PC-3 (cell line): ENCODE measurements at regions not wholly inside any gene's neighbourhood (a gene's known extent, or its start where the extent isn't known, plus 50 kb on each side); places are given as distances from the start of the nearest gene placed in this dataset.

ENCODE experiments used
- ATAC-seq: fragments of 200-7000 bp; cut with Tn5 transposase; 2 replicates; pipeline ENCODE4 v1.9.1; 2020; ENCODE audit warnings: mild to moderate bottlenecking, moderate library complexity
- BruUV-seq: library from RNA; stranded (reverse); fragments of 400-500 nt; replicated peaks from 2 replicates; lab custom pipeline; 2021; lab: Mats Ljungman, UMichigan
- CTCF ChIA-PET: fragments of 300-600 bp; sonication (Branson Sonifier 250); formaldehyde crosslinking; loops from one replicate; lab custom pipeline; 2022; ENCODE audit warnings: antibody characterized with exemption; lab: Charles Lee
- POLR2A ChIA-PET: fragments of 300-600 bp; sonication (Branson Sonifier 250); formaldehyde crosslinking; loops from one replicate; lab custom pipeline; 2022; ENCODE audit warnings: antibody characterized with exemption; ENCODE audit not compliant: unreplicated experiment; lab: Charles Lee
- DNase-seq: peaks from one replicate; pipeline ENCODE4 v3.0.0-alpha.2; 2015
- H2AFZ ChIP-seq: fragments of 300-600 bp; sonication (generic); 2 replicates; pipeline ENCODE4 v1.6.0; 2016; ENCODE audit warnings: antibody characterized with exemption, low read length
- H3F3A ChIP-seq: fragments of 300-600 bp; sonication (generic); one replicate; pipeline ENCODE4 v1.6.0; 2017; ENCODE audit warnings: antibody characterized with exemption, low read length, control low read depth, mild to moderate bottlenecking; ENCODE audit not compliant: unreplicated experiment
- H3K27ac ChIP-seq: fragments of 300-600 bp; sonication (generic); 2 replicates; pipeline ENCODE4 v1.5.1; 2016; ENCODE audit warnings: mild to moderate bottlenecking, low read length
- H3K27me3 ChIP-seq: fragments of 300-600 bp; sonication (generic); 2 replicates; pipeline ENCODE4 v1.6.1; 2016; ENCODE audit warnings: low read length, mixed read lengths
- H3K36me3 ChIP-seq: fragments of 300-600 bp; sonication (generic); 2 replicates; pipeline ENCODE4 v1.6.1; 2016; ENCODE audit warnings: low read depth, mixed run types, low read length, mixed read lengths
- H3K4me1 ChIP-seq: fragments of 300-600 bp; sonication (generic); 2 replicates; pipeline ENCODE4 v1.5.1; 2016; ENCODE audit warnings: low read length; ENCODE audit not compliant: insufficient read depth
- H3K4me2 ChIP-seq: fragments of 300-600 bp; sonication (generic); 2 replicates; pipeline ENCODE4 v1.6.0; 2016; ENCODE audit warnings: low read length
- H3K4me3 ChIP-seq: fragments of 300-600 bp; sonication (generic); 2 replicates; pipeline ENCODE4 v1.5.1; 2016; ENCODE audit warnings: mild to moderate bottlenecking, low read length, mixed read lengths
- H3K79me2 ChIP-seq: fragments of 300-600 bp; sonication (generic); 2 replicates; pipeline ENCODE4 v1.6.1; 2017; ENCODE audit warnings: low read length, mixed read lengths
- H3K9ac ChIP-seq: fragments of 300-600 bp; sonication (generic); 2 replicates; pipeline ENCODE4 v1.6.0; 2016; ENCODE audit warnings: mild to moderate bottlenecking, low read length
- H3K9me2 ChIP-seq: fragments of 300-600 bp; sonication (generic); replicated peaks from 2 replicates; pipeline ENCODE4 v1.6.1; 2016; ENCODE audit warnings: mixed run types, low read length, mixed read lengths
- H3K9me3 ChIP-seq: fragments of 300-600 bp; sonication (generic); 2 replicates; pipeline ENCODE4 v1.6.1; 2016; ENCODE audit warnings: low read length, mixed read lengths
- H4K20me1 ChIP-seq: fragments of 300-600 bp; sonication (generic); 2 replicates; pipeline ENCODE4 v1.6.1; 2016; ENCODE audit warnings: low read length, mixed read lengths
- EZH2 ChIP-seq: fragments of 300-600 bp; sonication (generic); IDR thresholded peaks from one replicate; pipeline ENCODE4 v1.6.1; 2017; ENCODE audit warnings: antibody characterized with exemption, mild to moderate bottlenecking, low read length; ENCODE audit not compliant: unreplicated experiment
- EZH2phosphoT487 ChIP-seq: fragments of 300-600 bp; sonication (generic); IDR thresholded peaks from 2 replicates; pipeline ENCODE4 v1.6.1; 2018; ENCODE audit warnings: mild to moderate bottlenecking, antibody characterized with exemption, low read length, borderline replicate concordance
- intact Hi-C: fragments of 100-400 bp; cut with micrococcal nuclease; formaldehyde crosslinking; loops from 2 replicates; pipeline ENCODE4 v1.9.0; 2023
- TF ChIP-seq, protein P1 (sequence below): fragments of 300-600 bp; sonication (generic); conservative IDR thresholded peaks from 2 replicates; pipeline ENCODE4 v1.5.1; 2017; ENCODE audit warnings: antibody characterized with exemption, low read depth, mild to moderate bottlenecking, low read length

DNA sequence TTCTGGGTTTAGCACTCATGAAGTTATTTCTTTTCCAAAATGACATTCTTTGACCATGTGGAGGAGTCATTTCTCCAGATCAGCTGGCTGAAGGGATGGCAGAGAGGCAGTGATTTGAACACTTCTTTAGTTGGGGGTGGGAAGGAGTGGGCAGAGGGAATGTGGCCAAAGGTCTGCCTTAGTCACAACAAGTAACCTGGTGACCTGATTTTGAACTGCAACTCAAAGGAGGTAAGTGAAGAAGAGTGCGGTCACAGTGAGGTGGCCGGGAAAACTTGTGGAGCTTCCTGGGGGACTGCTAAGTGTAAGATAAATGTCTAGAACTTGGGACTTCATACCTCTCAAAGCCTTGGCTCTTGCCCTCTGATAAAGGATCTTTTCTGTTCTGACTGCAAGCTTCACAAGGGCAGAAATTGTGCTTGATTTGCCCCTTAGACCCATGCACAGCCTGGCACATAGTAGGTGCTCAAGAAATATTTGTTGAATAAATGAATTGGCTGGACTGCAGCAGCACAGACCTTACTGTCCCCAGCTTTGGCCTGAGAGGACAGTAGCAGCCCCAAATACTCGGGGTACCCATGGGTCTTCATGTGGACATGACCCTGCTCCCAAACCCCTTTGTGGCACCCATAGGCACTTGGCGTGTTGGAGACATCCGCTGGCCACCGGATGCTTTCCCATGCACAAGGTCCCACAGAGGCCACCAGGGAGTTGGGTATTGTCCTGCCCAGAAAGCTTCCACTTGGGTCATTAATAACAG, 99.0 kb upstream of the ALX4 start:
- POLR2A ChIA-PET, result no interaction called here
- intact Hi-C loops, result no loop called here
- ATAC-seq (no peak), DNase-seq (no peak)
- no TSS peak for BruUV-seq
- Histone ChIP-seq H3K36me3 (no peaks in the 10 kb centered on the region), H3K9ac (no peak overlapping the region), H3K9me3 (no peaks in the 10 kb centered on the region), H3K79me2 (no peaks in the 10 kb centered on the region), H3K9me2 (no peaks in the 10 kb centered on the region), H4K20me1 (no peaks in the 10 kb centered on the region), H3K4me1 (no peaks in the 10 kb centered on the region), H3F3A (no peaks in the 10 kb centered on the region), H3K4me3 (no peak overlapping the region), H3K27ac (no peak overlapping the region), H3K27me3 (peaks cover 79% of the 10 kb centered on the region), H2AFZ (no peak overlapping the region), H3K4me2 (no peak overlapping the region)
- TF ChIP-seq EZH2 (no peak), EZH2phosphoT487 (no peak)
- TF ChIP-seq, protein P1, sequence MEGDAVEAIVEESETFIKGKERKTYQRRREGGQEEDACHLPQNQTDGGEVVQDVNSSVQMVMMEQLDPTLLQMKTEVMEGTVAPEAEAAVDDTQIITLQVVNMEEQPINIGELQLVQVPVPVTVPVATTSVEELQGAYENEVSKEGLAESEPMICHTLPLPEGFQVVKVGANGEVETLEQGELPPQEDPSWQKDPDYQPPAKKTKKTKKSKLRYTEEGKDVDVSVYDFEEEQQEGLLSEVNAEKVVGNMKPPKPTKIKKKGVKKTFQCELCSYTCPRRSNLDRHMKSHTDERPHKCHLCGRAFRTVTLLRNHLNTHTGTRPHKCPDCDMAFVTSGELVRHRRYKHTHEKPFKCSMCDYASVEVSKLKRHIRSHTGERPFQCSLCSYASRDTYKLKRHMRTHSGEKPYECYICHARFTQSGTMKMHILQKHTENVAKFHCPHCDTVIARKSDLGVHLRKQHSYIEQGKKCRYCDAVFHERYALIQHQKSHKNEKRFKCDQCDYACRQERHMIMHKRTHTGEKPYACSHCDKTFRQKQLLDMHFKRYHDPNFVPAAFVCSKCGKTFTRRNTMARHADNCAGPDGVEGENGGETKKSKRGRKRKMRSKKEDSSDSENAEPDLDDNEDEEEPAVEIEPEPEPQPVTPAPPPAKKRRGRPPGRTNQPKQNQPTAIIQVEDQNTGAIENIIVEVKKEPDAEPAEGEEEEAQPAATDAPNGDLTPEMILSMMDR, result no peak
- CTCF ChIA-PET, result no interaction called here

DNA sequence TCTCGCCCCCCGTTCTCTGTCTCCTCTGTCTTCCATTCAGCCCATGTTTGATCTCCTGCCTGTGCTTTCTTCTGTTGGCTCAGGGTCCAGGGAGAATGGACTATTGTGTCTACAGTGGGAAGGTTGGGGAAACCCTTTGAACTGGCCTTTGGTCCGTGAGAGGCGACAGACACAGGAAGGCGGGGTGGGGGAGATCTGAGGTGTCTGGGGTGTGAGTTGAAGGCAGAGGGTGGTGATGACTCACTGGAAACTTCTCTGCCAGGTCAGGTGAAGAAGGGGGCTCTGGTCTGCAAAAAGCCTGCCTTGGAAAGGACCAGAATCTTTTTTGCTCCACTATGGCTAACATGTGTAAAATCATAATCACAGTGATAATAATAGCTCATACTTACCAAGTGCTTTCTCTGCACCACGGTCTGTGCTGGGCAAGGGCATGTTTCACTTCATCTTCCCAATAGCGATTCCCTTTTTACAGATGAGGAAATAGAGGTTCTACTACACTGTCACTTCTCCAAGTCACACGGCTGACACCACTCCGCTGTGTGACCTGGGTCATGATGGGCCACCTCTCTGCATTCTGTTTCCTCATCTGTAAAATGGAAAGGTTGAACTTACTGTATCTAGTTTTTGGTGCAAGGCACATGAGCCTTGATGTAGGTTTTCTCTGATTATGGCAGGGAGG, 99.8 kb upstream of the ALX4 start:
- no peak overlapping the region for H3K4me3 ChIP-seq
- no peaks in the 10 kb centered on the region for H3K4me1 ChIP-seq
- ATAC-seq (no peak), DNase-seq (no peak)
- POLR2A ChIA-PET, result no interaction called here
- no peak overlapping the region for H3K27ac ChIP-seq
- H3K9ac ChIP-seq, result no peak overlapping the region
- H3K79me2 ChIP-seq, result no peaks in the 10 kb centered on the region
- H4K20me1 ChIP-seq, result no peaks in the 10 kb centered on the region
- H3K36me3 ChIP-seq, result no peaks in the 10 kb centered on the region
- no peak overlapping the region for H3K4me2 ChIP-seq
- H3K9me3 ChIP-seq, result no peaks in the 10 kb centered on the region
- H3K27me3 ChIP-seq, result peaks cover 76% of the 10 kb centered on the region
- no peak overlapping the region for H2AFZ ChIP-seq
- TF ChIP-seq EZH2 (no peak), EZH2phosphoT487 (no peak)
- TF ChIP-seq, protein P1, result no peak
- H3F3A ChIP-seq, result no peaks in the 10 kb centered on the region
- BruUV-seq, result no TSS peak
- no peaks in the 10 kb centered on the region for H3K9me2 ChIP-seq
- CTCF ChIA-PET, result no interaction called here
- intact Hi-C loops, result no loop called here

DNA sequence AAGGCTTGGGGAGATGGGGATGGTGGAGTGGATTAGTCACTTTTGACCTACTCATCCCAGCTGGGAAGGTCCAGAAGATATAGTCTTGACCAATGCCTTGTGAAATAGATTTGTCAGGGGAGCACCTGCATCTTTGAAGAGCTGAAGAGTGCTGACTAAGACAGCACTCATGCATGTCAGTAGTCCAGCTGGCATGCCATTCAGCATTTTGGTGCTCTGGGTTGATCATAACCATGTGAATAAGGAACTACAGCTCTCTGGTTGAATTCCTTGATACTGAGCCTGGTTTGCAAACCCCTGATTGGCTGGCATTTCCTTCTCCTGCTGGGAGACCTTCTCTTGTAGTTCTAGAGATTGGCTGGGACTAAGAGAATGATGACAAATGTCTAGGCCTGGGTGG, 106.8 kb upstream of the ALX4 start:
- Histone ChIP-seq H3K4me3 (no peak overlapping the region), H3K9me3 (no peaks in the 10 kb centered on the region), H4K20me1 (no peaks in the 10 kb centered on the region), H3K36me3 (no peaks in the 10 kb centered on the region), H3K4me2 (no peak overlapping the region), H3F3A (no peaks in the 10 kb centered on the region), H3K79me2 (no peaks in the 10 kb centered on the region), H3K4me1 (no peaks in the 10 kb centered on the region), H3K9me2 (no peaks in the 10 kb centered on the region), H3K27ac (no peak overlapping the region), H3K27me3 (peaks cover 36% of the 10 kb centered on the region; the same call in 1 of the 2 replicates), H3K9ac (no peak overlapping the region), H2AFZ (no peak overlapping the region)
- ATAC-seq, result no peak
- no TSS peak for BruUV-seq
- TF ChIP-seq, protein P1, result no peak
- TF ChIP-seq EZH2 (no peak), EZH2phosphoT487 (no peak)
- intact Hi-C loops, result no loop called here
- ChIA-PET CTCF (no interaction called here), POLR2A (no interaction called here)
- peak; percentile 12 for DNase-seq
